HCT116 (cell line): ENCODE measurements at regions not wholly inside any gene's neighbourhood (a gene's known extent, or its start where the extent isn't known, plus 50 kb on each side); places are given as distances from the start of the nearest gene placed in this dataset.

Experiments
- POLR2AphosphoS5 ChIP-seq: IDR thresholded peaks from 2 replicates; pipeline ENCODE4 v1.6.1; 2011; ENCODE audit warnings: mild to moderate bottlenecking, low read depth, low read length, moderate library complexity
- TF ChIP-seq, protein P1 (sequence below), 3 experiments: fragments of 200-600 bp in 1 of 3; sonication (generic) in 1 of 3; IDR thresholded peaks in 2 of 3; conservative IDR thresholded peaks in 1 of 3; 2 replicates each; pipeline ENCODE4 v1.5.1; 2012 to 2017; ENCODE audit warnings: low read depth in 2 of 3, low read length in 2 of 3, antibody characterized with exemption in 1 of 3, borderline replicate concordance in 1 of 3, control low read depth in 1 of 3, mild to moderate bottlenecking in 1 of 3, mixed read lengths in 1 of 3, mixed run types in 1 of 3, moderate library complexity in 1 of 3; ENCODE audit not compliant: insufficient read depth in 1 of 3

DNA sequence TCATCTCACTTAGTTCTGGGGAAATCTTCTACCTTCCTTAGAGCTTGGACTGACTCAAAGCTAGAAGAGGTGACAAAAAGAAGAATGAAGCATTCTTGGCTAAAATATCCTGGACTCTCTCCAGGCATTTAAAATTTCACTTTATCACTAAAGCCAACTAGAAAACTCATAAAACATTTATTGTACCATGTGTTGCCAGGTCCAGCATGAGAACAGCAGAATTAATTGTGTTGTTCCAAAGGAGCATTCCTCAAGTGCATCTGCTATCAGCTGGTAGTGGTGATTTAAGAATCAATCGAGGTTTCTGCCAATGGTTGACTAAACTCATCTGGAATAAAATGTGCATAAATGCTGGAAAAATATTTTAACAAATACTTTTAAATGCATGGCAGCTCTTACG lies 147.3 kb upstream of the SSTR4 start:
- TF ChIP-seq, protein P1, sequence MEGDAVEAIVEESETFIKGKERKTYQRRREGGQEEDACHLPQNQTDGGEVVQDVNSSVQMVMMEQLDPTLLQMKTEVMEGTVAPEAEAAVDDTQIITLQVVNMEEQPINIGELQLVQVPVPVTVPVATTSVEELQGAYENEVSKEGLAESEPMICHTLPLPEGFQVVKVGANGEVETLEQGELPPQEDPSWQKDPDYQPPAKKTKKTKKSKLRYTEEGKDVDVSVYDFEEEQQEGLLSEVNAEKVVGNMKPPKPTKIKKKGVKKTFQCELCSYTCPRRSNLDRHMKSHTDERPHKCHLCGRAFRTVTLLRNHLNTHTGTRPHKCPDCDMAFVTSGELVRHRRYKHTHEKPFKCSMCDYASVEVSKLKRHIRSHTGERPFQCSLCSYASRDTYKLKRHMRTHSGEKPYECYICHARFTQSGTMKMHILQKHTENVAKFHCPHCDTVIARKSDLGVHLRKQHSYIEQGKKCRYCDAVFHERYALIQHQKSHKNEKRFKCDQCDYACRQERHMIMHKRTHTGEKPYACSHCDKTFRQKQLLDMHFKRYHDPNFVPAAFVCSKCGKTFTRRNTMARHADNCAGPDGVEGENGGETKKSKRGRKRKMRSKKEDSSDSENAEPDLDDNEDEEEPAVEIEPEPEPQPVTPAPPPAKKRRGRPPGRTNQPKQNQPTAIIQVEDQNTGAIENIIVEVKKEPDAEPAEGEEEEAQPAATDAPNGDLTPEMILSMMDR (IDR thresholded peaks at IDR 0.05 in 2 of 3, conservative IDR thresholded peaks at IDR 0.05 in 1 of 3; ENCODE audit: borderline replicate concordance in 1 of 3, insufficient read depth in 1 of 3, low read depth in 2 of 3, low read length in 2 of 3) = no peak
- no peak for TF ChIP-seq POLR2AphosphoS5
